ENCODE measurements at regions not wholly inside any gene's neighbourhood (a gene's known extent, or its start where the extent isn't known, plus 50 kb on each side); places are given as distances from the start of the nearest gene placed in this dataset.

GRCh38 chr2:225124311-225125017 lies 82.2 kb upstream of the DOCK10 start:
- TF ChIP-seq, protein P1, sequence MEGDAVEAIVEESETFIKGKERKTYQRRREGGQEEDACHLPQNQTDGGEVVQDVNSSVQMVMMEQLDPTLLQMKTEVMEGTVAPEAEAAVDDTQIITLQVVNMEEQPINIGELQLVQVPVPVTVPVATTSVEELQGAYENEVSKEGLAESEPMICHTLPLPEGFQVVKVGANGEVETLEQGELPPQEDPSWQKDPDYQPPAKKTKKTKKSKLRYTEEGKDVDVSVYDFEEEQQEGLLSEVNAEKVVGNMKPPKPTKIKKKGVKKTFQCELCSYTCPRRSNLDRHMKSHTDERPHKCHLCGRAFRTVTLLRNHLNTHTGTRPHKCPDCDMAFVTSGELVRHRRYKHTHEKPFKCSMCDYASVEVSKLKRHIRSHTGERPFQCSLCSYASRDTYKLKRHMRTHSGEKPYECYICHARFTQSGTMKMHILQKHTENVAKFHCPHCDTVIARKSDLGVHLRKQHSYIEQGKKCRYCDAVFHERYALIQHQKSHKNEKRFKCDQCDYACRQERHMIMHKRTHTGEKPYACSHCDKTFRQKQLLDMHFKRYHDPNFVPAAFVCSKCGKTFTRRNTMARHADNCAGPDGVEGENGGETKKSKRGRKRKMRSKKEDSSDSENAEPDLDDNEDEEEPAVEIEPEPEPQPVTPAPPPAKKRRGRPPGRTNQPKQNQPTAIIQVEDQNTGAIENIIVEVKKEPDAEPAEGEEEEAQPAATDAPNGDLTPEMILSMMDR (IDR thresholded peaks at IDR 0.05) = no peak
- TF ChIP-seq ATF6 (CRISPR knock-in tag; IDR thresholded peaks at IDR 0.05) (no peak), ZNF281 (CRISPR knock-in tag; IDR thresholded peaks at IDR 0.05) (no peak), MYBL2 (CRISPR knock-in tag; IDR thresholded peaks at IDR 0.05) (no peak), SOX15 (CRISPR knock-in tag; IDR thresholded peaks at IDR 0.05) (no peak), ZNF396 (CRISPR knock-in tag; IDR thresholded peaks at IDR 0.05; ENCODE audit: borderline replicate concordance) (no peak), TEAD4 (CRISPR knock-in tag; IDR thresholded peaks at IDR 0.05) (no peak), ZNF512 (CRISPR knock-in tag; IDR thresholded peaks at IDR 0.05; ENCODE audit: borderline replicate concordance) (no peak)
- TF ChIP-seq, protein P2, sequence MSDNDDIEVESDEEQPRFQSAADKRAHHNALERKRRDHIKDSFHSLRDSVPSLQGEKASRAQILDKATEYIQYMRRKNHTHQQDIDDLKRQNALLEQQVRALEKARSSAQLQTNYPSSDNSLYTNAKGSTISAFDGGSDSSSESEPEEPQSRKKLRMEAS (CRISPR knock-in tag; IDR thresholded peaks at IDR 0.05) = no peak
- TF ChIP-seq, protein P3, sequence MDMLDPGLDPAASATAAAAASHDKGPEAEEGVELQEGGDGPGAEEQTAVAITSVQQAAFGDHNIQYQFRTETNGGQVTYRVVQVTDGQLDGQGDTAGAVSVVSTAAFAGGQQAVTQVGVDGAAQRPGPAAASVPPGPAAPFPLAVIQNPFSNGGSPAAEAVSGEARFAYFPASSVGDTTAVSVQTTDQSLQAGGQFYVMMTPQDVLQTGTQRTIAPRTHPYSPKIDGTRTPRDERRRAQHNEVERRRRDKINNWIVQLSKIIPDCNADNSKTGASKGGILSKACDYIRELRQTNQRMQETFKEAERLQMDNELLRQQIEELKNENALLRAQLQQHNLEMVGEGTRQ (CRISPR knock-in tag; IDR thresholded peaks at IDR 0.05) = no peak
- TF ChIP-seq, protein P4, sequence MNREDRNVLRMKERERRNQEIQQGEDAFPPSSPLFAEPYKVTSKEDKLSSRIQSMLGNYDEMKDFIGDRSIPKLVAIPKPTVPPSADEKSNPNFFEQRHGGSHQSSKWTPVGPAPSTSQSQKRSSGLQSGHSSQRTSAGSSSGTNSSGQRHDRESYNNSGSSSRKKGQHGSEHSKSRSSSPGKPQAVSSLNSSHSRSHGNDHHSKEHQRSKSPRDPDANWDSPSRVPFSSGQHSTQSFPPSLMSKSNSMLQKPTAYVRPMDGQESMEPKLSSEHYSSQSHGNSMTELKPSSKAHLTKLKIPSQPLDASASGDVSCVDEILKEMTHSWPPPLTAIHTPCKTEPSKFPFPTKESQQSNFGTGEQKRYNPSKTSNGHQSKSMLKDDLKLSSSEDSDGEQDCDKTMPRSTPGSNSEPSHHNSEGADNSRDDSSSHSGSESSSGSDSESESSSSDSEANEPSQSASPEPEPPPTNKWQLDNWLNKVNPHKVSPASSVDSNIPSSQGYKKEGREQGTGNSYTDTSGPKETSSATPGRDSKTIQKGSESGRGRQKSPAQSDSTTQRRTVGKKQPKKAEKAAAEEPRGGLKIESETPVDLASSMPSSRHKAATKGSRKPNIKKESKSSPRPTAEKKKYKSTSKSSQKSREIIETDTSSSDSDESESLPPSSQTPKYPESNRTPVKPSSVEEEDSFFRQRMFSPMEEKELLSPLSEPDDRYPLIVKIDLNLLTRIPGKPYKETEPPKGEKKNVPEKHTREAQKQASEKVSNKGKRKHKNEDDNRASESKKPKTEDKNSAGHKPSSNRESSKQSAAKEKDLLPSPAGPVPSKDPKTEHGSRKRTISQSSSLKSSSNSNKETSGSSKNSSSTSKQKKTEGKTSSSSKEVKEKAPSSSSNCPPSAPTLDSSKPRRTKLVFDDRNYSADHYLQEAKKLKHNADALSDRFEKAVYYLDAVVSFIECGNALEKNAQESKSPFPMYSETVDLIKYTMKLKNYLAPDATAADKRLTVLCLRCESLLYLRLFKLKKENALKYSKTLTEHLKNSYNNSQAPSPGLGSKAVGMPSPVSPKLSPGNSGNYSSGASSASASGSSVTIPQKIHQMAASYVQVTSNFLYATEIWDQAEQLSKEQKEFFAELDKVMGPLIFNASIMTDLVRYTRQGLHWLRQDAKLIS (CRISPR knock-in tag; IDR thresholded peaks at IDR 0.05; ENCODE audit: borderline replicate concordance) = no peak
- TF ChIP-seq, protein P5, sequence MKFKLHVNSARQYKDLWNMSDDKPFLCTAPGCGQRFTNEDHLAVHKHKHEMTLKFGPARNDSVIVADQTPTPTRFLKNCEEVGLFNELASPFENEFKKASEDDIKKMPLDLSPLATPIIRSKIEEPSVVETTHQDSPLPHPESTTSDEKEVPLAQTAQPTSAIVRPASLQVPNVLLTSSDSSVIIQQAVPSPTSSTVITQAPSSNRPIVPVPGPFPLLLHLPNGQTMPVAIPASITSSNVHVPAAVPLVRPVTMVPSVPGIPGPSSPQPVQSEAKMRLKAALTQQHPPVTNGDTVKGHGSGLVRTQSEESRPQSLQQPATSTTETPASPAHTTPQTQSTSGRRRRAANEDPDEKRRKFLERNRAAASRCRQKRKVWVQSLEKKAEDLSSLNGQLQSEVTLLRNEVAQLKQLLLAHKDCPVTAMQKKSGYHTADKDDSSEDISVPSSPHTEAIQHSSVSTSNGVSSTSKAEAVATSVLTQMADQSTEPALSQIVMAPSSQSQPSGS (CRISPR knock-in tag; IDR thresholded peaks at IDR 0.05; ENCODE audit: borderline replicate concordance, low read depth) = no peak
- TF ChIP-seq, protein P6, sequence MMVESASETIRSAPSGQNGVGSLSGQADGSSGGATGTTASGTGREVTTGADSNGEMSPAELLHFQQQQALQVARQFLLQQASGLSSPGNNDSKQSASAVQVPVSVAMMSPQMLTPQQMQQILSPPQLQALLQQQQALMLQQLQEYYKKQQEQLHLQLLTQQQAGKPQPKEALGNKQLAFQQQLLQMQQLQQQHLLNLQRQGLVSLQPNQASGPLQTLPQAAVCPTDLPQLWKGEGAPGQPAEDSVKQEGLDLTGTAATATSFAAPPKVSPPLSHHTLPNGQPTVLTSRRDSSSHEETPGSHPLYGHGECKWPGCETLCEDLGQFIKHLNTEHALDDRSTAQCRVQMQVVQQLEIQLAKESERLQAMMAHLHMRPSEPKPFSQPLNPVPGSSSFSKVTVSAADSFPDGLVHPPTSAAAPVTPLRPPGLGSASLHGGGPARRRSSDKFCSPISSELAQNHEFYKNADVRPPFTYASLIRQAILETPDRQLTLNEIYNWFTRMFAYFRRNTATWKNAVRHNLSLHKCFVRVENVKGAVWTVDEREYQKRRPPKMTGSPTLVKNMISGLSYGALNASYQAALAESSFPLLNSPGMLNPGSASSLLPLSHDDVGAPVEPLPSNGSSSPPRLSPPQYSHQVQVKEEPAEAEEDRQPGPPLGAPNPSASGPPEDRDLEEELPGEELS (CRISPR knock-in tag; IDR thresholded peaks at IDR 0.05) = no peak

All from WTC11 (cell line).